Upper lobe of right lung (tissue), 1 donor: ENCODE measurements at regions not wholly inside any gene's neighbourhood (a gene's known extent, or its start where the extent isn't known, plus 50 kb on each side); places are given as distances from the start of the nearest gene placed in this dataset.
A peak's percentile ranks its signal among the peaks of the same experiment; 100 is the strongest.
"Not testable (repeated sequence)": the region's sequence is repeated elsewhere in the genome, so short reads cannot be mapped to it uniquely, and the experiment has no call there.

Experiments used
- ATAC-seq: fragments of 200-7000 bp; cut with Tn5 transposase; one replicate; pipeline ENCODE4 v1.9.1; 2020; ENCODE audit warnings: mild to moderate bottlenecking, moderate library complexity
- DNase-seq: peaks from one replicate; pipeline ENCODE4 v3.0.0-alpha.2; 2020
- H3K27ac ChIP-seq: fragments of 200-600 bp; one replicate; pipeline ENCODE4 v1.8.0; 2022
- H3K27me3 ChIP-seq: fragments of 200-600 bp; one replicate; pipeline ENCODE4 v1.8.0; 2022; ENCODE audit warnings: mild to moderate bottlenecking
- H3K36me3 ChIP-seq: fragments of 200-600 bp; one replicate; pipeline ENCODE4 v1.8.0; 2022
- H3K4me1 ChIP-seq: fragments of 200-600 bp; one replicate; pipeline ENCODE4 v1.8.0; 2022
- H3K4me3 ChIP-seq: fragments of 200-600 bp; one replicate; pipeline ENCODE4 v1.8.0; 2022; ENCODE audit warnings: mild to moderate bottlenecking
- H3K9me3 ChIP-seq: fragments of 200-600 bp; one replicate; pipeline ENCODE4 v1.8.0; 2022
- intact Hi-C: fragments of 100-400 bp; cut with DNase I; formaldehyde crosslinking; loops from one replicate; pipeline ENCODE4 v1.11.0; 2022
- TF ChIP-seq, protein P1 (sequence below): fragments of 200-600 bp; IDR thresholded peaks from one replicate; pipeline ENCODE4 v1.8.0; 2022; ENCODE audit warnings: antibody characterized with exemption
- donor health status: DM: no; HTN: yes; CAD: no; lungs with severe emphysema.

DNA sequence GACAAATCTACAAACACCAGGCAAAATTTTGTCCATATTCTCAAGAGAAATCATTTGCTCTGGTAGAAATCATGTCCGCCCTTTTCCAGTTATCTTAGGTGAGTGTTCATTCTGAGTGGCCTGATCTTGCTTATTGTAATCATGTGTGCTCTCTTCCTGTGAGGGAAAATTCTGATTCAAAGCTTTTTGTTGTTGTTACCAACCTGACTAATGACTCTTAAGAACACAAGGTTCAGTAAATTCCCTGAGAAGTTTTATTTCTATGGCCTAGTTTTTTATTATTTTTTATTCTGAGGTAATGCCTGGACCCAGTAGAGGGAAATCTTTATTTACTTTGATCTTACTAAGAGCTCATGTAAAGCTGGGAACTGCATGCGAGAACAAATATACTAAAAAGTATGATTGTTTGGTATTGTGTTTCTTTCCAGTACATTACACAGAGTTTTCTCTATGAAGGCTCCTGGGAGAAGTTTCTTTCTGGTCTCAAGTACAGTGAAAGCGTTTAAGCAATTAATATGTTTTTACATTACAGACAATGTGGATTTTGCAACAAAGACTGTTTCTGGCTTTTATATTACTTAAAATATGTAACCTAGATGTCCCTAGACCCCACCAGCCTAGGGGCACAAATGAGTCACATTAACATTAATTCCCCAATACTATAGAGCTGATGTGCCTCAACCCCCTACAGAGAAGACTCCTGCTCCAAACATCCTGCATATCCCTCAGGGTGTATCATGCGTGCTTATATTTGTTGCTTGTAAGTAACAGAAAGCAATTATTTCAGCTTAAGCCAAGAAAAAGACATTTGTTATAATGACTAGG lies 138.1 kb downstream of the TMEM167A start:
- H3K27me3 ChIP-seq, result no peaks in the 10 kb centered on the region
- intact Hi-C loops, result no loop called here
- no peak overlapping the region for H3K27ac ChIP-seq
- ATAC-seq (no peak), DNase-seq (no peak)
- no peak overlapping the region for H3K4me3 ChIP-seq
- no peaks in the 10 kb centered on the region for H3K4me1 ChIP-seq
- no peaks in the 10 kb centered on the region for H3K9me3 ChIP-seq
- H3K36me3 ChIP-seq, result no peaks in the 10 kb centered on the region
- TF ChIP-seq, protein P1, sequence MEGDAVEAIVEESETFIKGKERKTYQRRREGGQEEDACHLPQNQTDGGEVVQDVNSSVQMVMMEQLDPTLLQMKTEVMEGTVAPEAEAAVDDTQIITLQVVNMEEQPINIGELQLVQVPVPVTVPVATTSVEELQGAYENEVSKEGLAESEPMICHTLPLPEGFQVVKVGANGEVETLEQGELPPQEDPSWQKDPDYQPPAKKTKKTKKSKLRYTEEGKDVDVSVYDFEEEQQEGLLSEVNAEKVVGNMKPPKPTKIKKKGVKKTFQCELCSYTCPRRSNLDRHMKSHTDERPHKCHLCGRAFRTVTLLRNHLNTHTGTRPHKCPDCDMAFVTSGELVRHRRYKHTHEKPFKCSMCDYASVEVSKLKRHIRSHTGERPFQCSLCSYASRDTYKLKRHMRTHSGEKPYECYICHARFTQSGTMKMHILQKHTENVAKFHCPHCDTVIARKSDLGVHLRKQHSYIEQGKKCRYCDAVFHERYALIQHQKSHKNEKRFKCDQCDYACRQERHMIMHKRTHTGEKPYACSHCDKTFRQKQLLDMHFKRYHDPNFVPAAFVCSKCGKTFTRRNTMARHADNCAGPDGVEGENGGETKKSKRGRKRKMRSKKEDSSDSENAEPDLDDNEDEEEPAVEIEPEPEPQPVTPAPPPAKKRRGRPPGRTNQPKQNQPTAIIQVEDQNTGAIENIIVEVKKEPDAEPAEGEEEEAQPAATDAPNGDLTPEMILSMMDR, result no peak

DNA sequence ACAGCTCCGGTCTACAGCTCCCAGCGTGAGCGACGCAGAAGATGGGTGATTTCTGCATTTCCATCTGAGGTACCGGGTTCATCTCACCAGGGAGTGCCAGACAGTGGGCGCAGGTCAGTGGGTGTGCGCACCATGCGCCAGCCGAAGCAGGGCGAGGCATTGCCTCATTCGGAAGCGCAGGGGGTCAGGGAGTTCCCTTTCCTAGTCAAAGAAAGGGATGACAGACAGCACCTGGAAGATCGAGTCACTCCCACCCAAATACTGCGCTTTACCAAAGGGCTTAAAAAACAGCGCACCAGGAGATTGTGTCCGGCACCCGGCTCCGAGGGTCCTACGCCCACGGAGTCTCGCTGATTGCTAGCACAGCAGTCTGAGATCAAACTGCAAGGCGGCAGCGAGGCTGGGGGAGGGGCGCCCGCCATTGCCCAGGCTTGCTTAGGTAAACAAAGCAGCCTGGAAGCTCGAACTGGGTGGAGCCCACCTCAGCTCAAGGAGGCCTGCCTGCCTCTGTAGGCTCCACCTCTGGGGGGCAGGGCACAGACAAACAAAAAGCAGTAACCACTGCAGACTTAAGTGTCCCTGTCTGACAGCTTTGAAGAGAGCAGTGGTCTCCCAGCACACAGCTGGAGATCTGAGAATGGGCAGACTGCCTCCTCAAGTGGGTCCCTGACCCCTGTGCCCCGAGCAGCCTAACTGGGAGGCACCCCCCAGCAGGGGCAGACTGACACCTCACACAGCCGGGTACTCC lies 144.5 kb downstream of the TMEM167A start:
- H3K27me3 ChIP-seq, H3K27ac ChIP-seq, H3K4me1 ChIP-seq, H3K9me3 ChIP-seq, intact Hi-C loops, ATAC-seq, H3K36me3 ChIP-seq, H3K4me3 ChIP-seq, DNase-seq: not testable (repeated sequence)

DNA sequence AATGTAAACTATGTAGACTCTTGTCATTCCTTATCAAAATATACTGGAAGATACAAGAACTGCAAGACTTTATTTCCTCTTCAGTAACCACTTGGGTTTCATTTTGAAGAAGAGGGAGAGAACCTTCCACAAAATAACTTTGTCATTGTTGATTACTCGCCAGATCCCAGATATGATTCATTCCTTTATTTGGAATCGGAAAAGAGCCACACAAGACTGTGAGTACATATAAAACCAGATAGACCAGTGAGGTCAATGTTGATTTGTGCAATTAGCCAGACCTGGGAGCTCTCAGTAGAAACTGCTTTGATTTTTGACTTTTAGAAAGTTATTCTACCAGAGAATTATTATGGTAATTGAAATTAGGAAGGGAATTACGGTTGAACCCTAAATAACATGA lies 146.1 kb downstream of the TMEM167A start:
- ATAC-seq (no peak), DNase-seq (no peak)
- no peaks in the 10 kb centered on the region for H3K27me3 ChIP-seq
- TF ChIP-seq, protein P1, result no peak
- no peaks in the 10 kb centered on the region for H3K36me3 ChIP-seq
- H3K4me1 ChIP-seq, result no peaks in the 10 kb centered on the region
- intact Hi-C loops, result no loop called here
- H3K9me3 ChIP-seq, result no peaks in the 10 kb centered on the region
- H3K27ac ChIP-seq, result no peak overlapping the region
- no peak overlapping the region for H3K4me3 ChIP-seq

DNA sequence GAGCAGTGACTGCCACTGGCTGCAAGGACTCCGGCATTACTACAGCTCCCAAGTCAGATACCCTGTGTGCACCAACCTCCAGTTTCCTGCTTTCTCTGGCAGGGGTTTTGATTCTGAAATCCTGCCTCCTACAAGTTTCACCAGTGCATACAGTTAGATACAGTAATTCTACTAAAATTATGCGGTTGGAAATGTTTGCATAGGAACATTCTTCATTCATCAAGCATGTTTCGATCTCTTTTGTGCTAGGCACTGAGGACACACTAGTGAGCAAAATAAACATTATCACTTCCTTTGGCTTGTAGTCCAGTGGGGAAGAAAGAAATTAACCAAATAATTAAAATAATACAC lies 152.2 kb downstream of the TMEM167A start:
- TF ChIP-seq, protein P1, result no peak
- H3K4me3 ChIP-seq, result no peak overlapping the region
- H3K4me1 ChIP-seq, result no peaks in the 10 kb centered on the region
- no peaks in the 10 kb centered on the region for H3K27me3 ChIP-seq
- H3K36me3 ChIP-seq, result no peaks in the 10 kb centered on the region
- H3K9me3 ChIP-seq, result no peaks in the 10 kb centered on the region
- intact Hi-C loops, result no loop called here
- H3K27ac ChIP-seq, result no peak overlapping the region
- ATAC-seq (peak; percentile 15), DNase-seq (no peak)

DNA sequence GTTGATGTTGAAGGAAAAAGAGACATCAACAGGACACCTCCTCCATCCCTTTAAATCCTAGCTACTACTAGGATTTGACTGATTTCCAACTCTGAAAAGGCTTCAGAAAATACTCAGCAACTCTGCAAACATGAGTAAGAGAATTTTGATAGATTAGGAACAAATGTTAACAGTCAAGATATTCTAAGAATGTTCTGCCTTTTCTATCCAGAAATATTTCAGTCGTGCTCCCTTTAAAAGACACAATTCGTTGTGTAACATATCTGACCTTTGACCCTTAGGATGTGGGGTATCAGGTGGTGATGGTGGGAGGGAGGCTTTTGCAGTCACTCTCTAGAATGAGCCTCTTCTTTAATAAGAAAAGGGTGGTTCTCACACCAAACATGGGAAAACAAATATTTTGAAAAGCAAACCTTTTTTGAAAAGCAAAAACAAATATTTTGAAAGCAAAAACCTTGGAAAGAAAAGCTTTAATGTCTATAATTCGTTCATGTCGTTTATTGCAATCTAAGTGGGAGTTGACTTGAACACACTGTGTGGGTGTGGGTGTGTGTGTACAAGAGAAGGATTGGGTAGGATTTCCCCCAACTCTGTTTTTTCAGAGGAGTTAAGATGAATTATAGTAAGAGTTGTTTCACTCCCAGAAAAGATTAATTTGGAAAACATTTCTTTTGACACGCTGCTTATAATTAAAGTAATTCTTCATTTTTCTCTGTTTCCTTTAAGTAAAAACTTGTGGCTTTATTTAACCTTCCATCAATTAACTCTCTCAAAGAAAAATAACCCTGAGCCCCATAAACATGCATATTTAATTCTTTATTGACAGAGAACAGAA lies 152.8 kb downstream of the TMEM167A start:
- H3K36me3 ChIP-seq, result no peaks in the 10 kb centered on the region
- H3K27ac ChIP-seq, result no peak overlapping the region
- TF ChIP-seq, protein P1, result no peak
- no peaks in the 10 kb centered on the region for H3K4me1 ChIP-seq
- intact Hi-C loops, result no loop called here
- no peaks in the 10 kb centered on the region for H3K27me3 ChIP-seq
- no peaks in the 10 kb centered on the region for H3K9me3 ChIP-seq
- ATAC-seq (no peak), DNase-seq (no peak)
- H3K4me3 ChIP-seq, result no peak overlapping the region
